LNCAP (cell line): ENCODE measurements at regions not wholly inside any gene's neighbourhood (a gene's known extent, or its start where the extent isn't known, plus 50 kb on each side); places are given as distances from the start of the nearest gene placed in this dataset.

Source experiments
- CTCF ChIP-seq: fragments of 450-650 bp; IDR thresholded peaks from 2 replicates; pipeline ENCODE4 v1.5.1; 2017; ENCODE audit warnings: mild to moderate bottlenecking

GRCh38 chr13:80877209-80877943 is 536.5 kb upstream of the SPRY2 start:
- no peak for TF ChIP-seq CTCF

DNA sequence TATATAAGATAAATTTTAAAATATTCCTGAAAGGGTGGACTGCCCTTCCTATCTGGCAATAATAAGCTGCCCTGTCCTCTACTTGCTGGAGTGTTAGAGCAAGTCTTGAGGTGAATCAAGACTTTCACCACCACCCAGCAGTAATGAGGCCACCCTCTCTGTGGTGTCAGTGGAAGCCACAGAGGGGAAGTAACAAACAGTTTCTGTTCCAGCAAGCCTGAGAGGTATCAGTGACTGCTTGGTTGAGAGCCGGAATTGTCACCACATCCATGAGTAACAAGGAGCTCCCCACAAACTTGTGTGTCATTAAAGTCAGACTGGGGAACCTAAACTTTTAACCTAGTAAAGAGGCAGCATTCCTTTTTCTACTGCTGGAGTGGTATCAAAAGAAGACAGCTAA is 532.7 kb upstream of the SPRY2 start:
- TF ChIP-seq CTCF = no peak

DNA sequence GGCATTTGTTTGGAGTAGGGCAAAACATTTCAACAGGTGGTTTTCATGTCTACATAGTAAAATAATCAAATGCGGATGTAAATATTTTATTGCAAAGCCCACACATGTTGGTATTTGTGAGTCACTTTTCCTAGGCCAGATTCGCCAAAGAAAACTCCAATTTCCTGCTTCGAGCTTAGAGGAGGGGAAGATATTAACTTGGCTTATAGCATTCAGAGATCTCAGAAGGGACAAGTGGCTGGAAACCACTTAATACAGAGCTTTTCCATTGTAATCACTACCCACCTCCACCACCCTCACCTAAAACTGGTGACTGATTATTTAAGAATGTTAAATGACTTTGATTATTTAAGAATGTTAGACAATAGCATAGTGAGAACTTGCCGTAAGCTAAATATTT is 530.6 kb upstream of the SPRY2 start:
- TF ChIP-seq CTCF = no peak

DNA sequence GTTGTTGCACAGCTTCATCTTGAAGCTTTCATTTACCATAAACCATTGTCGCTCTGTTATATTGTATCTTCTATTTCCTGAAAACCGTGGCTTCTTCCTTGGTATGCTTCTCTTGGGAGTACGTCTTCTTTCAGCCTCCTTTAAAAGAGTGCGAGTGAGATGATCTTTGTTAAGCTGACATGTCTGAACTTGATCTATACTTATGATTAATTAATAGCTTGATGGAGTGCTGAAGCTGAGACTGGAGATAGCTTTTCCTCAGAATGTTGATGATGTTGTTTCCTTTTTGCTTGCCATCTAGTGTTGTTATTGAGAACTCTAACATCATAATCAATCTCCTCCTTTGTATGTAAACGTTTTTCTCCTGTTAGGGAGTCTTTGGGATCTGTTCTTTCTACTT is 529.3 kb upstream of the SPRY2 start:
- no peak for TF ChIP-seq CTCF

- no peak for TF ChIP-seq CTCF
Observed at GRCh38 chr13:80866921-80867320, 526.0 kb upstream of the SPRY2 start.

DNA sequence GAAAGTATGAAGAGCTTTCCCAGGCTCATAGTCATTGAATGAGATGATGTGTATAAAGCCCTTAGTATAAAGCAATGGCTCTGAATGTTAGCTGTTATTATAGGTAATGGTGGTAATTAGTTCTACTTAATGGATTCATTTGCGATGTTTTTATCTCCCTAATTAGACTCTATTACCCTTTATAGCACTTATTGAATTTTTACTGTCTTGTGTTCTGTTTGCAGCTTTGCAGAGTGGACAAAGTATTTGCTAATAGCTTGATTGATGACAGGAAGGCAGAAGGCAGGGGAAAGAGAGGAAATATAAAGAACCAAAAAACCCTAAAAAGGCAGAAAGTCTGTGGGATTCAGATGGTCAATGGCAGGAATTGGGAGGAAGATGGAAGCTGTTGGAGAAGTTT is 524.4 kb upstream of the SPRY2 start:
- TF ChIP-seq CTCF = no peak

DNA sequence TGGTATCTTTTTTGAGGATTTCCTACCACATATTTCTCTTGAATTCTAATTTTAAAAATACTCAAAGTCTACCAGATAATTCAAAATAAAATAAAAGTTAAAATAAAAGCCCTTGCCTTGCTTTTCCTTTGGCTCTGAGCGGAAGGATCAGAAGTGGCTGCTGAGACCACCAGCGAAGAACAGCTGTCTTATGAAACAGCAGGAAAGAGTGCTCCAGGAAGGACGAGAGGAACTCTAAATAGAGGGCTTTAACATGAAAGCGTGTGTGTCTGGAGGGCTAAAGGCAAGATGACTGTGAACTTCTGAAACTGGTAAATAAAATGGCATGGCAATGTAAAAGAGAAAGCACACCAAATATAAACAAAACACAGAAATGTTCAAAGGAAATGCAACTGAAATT is 521.5 kb upstream of the SPRY2 start:
- no peak for TF ChIP-seq CTCF

DNA sequence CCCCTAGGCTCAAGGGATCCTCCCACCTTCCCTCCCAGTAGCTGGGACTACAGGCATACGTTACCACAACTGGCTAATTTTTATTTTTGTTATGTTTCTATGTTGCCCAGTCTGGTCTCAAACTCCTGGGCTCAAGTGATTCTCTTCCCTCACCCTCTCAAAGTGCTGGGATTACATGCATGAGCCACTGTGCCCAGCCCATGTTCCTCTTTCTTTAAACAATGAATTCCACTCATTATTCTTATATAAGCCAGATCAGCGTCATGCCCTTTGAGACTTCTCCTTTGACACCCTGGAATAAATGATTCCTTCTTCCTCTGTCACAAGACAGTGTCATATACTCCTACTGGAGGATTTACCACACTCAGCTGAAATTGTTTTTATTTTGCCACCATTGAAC is 519.9 kb upstream of the SPRY2 start:
- TF ChIP-seq CTCF = no peak
